Forelimb muscle (tissue), 1 donor: ENCODE measurements at regions not wholly inside any gene's neighbourhood (a gene's known extent, or its start where the extent isn't known, plus 50 kb on each side); places are given as distances from the start of the nearest gene placed in this dataset.

Source experiments
- DNase-seq: peaks from one replicate; pipeline ENCODE4 v3.0.0-alpha.2; 2013; ENCODE audit warnings: low read depth

DNA sequence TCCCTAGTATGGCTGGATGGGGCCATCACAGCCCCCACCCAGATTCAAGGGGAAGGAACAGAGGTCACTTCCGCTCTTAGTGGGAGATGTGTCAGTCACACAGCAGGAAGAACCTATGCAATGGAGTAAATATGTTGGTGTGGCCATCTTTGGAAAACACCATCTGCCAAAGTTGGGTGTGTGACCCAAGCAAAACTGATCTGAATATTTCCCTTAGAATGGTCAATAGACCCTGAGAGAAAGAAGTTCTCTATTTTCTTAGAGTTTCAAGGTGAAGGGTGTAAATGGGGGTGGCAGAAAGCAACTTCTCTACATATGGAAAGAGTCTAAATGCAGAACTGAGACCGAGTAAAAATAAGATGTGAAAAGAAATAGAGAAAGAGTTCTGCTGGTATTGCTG is 212.7 kb downstream of the ESM1 start:
- no peak for DNase-seq

DNA sequence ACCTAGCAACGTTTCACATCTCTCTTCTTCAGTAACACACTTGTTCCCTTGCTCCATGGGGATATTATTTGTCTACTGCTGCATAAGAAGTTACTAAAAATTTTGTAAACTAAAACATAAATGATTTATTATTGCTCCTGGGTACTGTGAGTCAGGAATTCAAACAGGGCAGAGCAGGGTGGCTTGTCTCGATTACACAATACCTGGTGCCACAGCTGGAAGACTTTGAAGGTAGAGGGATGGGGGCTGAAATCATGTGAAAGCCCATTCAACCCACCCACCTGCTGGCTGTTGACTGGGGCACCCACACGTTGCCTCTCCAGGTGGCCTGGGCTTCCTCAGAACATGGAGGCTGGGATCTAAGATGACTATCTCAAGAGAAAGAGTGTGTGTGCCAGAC is 213.2 kb downstream of the ESM1 start:
- DNase-seq, result no peak

DNA sequence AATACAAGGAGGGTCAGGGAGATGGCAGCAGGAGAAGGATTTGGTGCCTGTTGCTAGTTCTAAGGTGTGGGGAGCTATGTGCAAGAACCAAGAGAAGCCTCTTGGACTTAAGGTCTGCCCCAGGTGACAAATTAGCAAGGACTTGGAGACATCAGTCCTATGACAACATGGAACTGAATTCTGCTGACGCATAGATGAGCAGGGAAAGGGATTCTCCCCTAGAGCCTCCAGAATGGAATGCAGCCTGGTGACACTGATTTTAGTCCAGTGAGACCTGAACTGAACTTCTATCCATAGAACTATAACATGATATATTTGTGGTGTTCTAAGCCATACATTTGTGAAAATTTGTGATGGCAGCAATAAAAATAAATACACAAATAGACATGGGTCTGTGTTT is 215.6 kb downstream of the ESM1 start:
- no peak for DNase-seq

DNA sequence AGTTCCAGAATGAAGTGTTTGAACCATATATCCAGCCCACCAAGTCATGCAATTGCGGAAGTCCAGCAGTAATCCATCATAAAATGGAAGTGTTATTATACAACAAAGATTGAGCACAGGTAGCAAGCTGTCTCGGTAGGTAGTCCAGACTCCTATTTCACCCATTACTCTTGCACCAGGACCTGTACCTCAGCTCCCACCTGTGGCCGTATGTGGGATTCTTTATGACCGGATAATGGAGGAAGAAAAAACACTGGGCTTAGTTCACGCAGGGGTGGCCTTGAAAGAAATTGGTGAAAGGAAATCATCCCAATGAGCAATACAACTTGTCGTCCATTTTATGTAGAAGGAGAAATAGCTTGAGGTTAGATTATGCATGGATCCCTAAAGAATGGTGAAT is 216.3 kb downstream of the ESM1 start:
- DNase-seq, result no peak

DNA sequence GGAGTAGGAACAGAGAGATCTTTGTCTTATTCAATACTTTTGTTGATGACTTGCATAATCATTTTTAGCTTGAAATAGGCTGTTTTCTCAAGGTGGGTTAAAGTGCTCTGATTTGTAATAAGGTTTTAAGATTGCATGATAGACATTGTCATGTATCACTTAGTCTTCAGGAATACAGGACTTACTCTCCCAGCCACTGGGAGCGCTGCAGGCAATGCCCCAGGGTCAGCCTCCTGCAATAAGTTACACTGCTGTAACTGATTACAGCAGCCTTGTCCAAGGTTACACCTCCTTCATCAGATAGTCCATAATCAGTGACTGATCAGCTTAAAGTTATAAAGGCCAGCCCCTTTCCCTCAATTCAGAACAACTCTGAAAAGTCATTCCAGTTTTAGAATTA is 218.6 kb downstream of the ESM1 start:
- DNase-seq, result no peak

GRCh38 chr5:54765165-54766028 is 220.0 kb downstream of the ESM1 start:
- no peak for DNase-seq

DNA sequence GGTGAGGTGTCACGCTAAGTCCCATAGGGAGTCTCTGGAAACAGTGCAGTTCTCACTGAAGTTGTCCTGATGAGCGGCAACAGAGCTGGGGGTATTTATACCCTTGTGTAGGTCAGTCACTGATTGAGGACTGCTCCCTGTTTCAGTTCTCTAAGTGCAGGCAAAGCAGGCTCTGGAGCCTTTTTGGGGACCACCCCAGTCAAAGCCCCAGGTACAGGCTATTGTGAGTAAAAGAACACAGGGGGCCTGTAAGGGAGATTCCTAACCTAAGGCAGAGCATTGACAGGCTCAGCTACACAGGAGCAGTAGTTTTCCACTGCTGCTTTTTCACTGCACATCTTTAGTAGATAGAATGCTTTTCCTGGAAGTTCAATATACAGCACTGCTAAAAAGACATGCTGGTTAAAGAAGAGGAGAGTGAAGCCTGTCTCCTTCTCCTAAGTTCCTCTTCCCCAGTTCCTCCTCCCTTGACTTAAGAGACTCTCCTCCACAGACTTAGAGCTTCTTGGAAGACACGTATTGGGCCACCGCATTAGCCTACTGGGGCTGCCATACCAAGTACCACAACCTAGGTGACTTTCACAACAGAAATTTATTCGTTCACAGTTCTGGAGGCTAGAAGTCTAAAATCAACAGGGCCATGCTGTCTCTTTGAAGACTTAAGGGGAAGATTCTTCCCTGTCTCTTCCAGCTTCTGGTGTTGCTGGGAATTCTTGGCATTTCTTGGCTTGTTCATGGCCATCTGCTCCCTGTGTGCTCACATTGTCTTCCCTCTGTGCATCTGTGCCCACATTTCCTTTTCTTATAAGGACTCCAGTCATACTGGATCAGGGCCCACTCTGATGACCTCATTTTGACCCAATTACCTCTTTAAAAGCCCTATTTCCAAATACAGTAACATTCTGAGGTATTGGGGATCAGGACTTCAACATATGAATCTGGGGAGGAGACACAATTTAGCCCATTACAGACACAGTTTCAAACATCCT is 221.0 kb downstream of the ESM1 start:
- no peak for DNase-seq

DNA sequence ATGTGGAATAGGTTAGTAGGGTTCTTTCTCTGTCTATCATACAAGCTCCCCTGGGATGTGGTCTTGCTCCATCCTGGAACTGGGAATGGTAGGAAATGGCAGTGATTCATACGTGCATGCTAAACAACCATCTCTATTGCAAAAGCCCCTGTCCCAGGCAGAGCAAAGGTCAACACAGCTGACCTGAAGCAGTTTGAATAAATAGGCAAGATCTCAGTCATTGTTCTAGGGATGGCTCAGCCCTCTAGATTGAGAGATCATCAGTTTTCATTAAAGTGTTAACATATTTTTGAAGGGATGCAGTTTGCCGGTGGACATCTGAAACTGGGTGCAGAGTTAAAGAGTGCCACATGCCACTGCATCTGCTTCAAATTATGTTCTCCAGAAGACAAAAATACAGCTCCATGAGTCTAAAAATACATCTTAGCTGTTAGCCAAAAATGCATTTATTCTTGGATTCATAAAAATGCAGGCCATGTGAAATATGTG is 224.1 kb downstream of the ESM1 start:
- DNase-seq, result no peak

DNA sequence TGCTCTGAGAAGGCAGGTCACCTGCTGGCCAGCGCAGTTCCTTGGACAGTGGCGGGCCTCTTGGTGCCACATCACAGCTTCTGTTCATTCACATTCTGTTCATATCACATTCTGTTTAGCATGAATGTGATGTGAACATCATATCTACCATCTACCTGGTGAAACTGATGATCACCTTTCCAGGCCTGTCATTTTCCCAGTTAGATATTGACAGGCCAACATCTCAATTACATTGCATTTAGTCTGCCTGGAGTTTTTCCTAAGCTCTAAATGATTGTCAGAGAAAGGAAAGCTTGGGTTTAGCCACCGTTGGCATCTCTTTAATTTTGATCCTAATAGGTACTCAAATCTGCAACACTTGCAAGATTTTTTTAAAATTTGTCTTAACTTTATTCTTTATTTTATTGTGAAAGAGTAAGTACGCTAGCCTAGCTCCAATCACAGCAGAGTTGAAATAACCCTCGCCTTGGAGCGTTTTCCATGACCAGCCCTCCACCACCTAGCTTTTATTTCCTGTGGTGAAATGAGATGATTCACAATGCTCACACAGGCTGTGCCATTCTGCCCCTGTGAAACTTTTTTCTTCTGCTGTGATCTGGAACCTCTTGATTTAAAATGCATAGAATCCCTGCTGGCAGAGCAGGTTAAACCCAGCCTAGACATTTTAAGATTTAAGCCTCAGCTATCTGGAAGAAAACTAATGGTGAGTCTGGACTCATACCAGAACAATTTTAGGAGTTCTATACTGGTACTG is 225.0 kb downstream of the ESM1 start:
- no peak for DNase-seq

DNA sequence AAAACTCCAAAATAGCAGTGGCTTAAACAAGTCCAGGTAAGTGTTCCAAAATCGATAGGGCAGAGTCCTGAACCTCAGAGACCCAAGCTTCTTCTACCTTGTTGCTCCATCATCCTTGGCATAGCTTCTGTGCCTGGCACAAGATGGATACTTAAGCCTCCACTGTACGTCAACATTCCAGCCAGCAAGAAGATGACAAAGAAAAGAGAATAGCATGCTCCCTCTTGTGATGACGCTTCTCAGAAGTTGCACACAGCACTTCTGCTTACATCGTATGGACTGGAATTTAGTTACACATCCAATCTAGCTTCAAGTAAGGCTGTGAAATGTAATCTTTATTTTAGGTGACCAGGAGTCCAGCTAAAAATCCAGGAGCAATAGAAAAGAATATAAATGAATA is 227.4 kb downstream of the ESM1 start:
- DNase-seq, result no peak

- no peak for DNase-seq
Measured at GRCh38 chr5:54757541-54757940, 227.9 kb downstream of the ESM1 start.

DNA sequence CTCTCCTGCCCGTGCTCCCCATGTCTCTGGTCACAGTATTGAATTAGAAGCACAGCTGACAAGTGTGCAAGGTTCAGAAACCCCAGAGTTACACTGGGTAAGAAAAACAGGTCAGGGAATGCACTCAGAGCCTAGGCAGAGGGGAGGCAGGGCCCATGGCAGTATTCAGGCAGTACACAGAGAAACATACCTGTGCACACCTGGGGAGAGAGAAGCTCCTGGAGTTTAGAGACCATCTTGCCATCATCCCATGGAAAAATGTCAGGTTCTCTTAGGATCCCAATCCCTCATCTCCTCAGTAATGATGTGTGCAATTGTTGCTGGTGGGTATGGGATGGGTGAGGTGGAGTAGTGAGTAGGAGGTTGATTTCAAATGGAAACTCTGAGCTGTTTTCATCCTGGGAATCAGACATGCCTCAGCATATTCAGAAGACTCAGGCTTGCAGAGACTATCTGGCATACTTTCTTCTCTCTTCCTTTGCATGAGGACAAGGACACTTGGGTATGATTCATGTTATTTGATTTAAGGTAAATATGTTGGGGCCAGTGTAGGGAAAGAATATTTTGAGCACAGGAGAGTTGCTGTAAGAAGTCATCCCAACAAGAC is 228.5 kb downstream of the ESM1 start:
- DNase-seq, result no peak

DNA sequence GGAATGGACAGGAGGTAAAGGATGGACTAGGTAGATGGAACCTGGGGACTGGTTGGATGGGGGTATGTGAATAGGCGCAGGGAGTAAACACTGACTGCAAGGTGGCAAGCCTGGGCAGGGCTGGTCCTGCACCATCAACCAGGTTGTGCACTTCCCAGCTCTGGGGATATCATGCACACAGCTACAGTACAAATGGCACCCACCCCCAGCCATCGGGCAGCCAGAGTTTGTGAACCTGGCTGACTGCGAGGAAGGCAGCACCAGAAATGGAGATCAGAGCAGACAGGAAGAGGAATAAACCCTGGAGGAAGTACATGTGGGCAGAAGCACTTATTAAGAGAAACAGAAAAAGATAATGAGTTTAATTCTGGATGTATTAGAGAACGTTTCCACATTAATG is 229.1 kb downstream of the ESM1 start:
- DNase-seq, result no peak

DNA sequence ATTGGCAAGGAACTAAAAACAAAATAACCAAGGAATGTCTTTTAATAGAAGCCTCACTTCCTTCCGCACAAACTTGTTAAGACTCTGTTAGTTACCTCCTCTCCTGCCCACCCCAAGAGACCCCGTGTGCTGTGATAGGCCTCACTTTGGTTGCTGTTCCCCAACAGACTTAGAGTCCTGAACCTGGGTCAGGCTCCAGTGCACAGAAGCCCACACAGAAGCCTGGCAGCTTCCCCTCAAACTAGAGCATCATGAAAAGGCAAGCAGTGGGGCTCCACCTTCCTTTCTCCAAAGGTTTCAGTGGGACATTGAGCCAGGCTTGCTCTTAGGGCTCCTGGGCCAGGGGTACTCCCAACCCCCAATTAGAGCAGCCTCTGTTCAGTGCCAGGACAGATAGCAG is 230.5 kb downstream of the ESM1 start:
- no peak for DNase-seq

GRCh38 chr5:54754420-54754819 is 231.0 kb downstream of the ESM1 start:
- DNase-seq, result no peak

DNA sequence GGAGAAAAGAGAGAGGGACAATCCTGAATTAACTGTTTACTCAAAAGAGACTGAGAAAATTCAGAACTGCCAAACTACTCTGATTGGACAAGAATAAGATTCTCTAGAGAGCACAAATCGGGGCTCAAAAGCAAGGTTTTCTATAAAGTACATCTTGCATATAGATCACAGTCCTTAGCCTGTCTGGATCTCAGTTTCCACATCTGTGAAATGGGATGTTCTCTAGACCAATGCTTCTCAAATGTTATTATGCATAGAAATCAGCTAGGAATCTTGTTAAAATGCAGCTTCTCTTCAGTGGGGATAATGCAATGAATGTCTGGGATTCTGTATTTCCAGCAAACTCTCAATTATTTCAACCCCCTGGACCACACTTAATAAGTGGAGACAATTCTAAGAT is 231.6 kb downstream of the ESM1 start:
- no peak for DNase-seq

- no peak for DNase-seq
Measured at GRCh38 chr5:54753034-54753433, 232.4 kb downstream of the ESM1 start.

DNA sequence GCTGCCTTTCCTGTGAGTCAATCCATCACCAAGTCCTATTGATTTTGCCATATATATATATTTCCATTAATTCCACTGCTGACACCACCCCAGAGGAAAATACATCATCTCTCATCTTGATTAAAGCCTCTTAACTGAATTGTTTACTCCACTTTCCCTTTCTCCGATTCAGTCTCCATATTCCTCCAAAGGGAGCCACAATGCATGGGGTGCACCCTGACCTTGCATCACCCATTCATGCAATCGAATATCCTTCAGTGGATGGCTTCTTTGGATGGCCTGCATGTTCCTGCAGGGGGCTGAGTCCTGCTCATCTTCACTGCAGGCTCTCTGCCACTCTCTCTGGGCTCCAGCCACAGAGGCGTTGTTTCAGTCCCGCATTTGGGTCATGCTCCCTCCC is 231.0 kb downstream of the SNX18 start:
- DNase-seq, result no peak

DNA sequence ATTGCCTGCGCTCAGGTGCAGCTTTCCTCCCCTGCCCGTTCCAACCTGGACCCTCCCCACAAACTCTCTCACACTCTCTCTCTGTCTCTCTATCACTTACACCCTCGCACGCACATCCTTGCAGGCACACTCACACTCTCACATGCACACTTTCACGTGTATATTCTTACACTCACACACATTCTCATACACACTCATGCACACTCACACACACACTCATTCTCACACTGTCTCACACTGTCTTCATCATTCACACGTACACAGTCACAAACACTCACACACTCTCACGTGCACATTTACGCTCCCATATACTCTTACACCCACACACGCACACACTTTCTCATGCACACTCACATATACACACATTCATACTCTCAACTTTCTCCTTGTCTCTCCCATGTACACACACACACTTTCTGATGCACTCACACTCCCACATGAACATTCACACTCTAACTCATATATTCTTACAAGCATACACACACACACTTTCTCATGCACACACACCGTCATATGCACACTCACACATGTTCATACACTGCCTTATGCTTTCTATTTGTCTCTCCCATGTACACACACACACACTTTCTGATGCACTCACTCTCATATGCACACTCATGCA is 229.3 kb downstream of the SNX18 start:
- DNase-seq, result no peak

DNA sequence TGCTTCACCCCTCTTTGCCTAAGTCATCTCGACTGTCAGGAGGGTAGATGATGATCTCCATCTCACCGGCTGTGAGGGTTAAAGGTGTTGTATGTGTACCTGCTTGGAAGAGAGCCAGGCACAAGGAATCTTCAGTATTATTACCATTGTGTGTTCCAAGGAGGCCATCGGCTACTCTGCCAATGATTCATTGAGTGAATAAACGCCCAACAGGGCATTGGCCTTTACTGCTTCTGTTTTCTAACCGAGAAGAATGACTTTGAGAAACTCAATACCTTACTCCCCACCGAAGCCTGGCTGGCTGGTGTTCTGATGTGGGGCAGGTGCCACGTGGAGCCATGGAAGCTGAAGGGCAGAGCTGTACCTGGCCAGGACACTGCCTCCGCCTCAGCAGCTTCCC is 228.8 kb downstream of the SNX18 start:
- no peak for DNase-seq

- DNase-seq, result no peak
Measured at GRCh38 chr5:54745599-54745998, 228.0 kb downstream of the SNX18 start.
